ENCODE measurements at regions not wholly inside any gene's neighbourhood (a gene's known extent, or its start where the extent isn't known, plus 50 kb on each side); places are given as distances from the start of the nearest gene placed in this dataset.

DNA sequence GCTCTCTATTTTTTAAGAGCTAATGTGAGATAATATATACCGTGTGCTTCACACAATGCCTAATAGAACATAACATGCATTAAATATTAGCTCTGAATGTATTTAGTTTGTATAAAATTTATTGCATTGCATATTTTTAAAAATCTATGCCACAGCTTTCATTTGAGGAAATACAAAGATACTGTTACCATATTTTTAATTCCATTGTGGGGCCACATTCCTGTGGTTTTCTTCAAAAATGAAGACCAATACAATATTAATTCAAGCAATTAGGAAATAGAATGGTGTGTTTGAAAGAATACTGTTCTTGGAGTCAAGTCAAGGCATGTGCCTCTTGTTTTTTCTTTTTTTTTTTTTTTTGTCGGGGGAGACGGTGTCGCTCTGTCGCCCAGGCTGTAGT, 95.4 kb upstream of the CADPS start:
- no peak overlapping the region for H3K27ac Mint-ChIP-seq (ENCODE audit: unreplicated experiment)
- H3K36me3 Mint-ChIP-seq (ENCODE audit: unreplicated experiment), result no peaks in the 10 kb centered on the region
- H3K27me3 Mint-ChIP-seq (ENCODE audit: unreplicated experiment), result no peaks in the 10 kb centered on the region
- H3K4me1 Mint-ChIP-seq (ENCODE audit: unreplicated experiment), result no peaks in the 10 kb centered on the region
- H3K4me3 Mint-ChIP-seq (ENCODE audit: unreplicated experiment), result no peak overlapping the region
- DNase-seq (ENCODE audit: extremely low spot score, unreplicated experiment), result no peak
- TF ChIP-seq, protein P1, sequence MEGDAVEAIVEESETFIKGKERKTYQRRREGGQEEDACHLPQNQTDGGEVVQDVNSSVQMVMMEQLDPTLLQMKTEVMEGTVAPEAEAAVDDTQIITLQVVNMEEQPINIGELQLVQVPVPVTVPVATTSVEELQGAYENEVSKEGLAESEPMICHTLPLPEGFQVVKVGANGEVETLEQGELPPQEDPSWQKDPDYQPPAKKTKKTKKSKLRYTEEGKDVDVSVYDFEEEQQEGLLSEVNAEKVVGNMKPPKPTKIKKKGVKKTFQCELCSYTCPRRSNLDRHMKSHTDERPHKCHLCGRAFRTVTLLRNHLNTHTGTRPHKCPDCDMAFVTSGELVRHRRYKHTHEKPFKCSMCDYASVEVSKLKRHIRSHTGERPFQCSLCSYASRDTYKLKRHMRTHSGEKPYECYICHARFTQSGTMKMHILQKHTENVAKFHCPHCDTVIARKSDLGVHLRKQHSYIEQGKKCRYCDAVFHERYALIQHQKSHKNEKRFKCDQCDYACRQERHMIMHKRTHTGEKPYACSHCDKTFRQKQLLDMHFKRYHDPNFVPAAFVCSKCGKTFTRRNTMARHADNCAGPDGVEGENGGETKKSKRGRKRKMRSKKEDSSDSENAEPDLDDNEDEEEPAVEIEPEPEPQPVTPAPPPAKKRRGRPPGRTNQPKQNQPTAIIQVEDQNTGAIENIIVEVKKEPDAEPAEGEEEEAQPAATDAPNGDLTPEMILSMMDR (IDR thresholded peaks at IDR 0.05), result no peak
- no peaks in the 10 kb centered on the region for H3K9me3 Mint-ChIP-seq (ENCODE audit: unreplicated experiment)

DNA sequence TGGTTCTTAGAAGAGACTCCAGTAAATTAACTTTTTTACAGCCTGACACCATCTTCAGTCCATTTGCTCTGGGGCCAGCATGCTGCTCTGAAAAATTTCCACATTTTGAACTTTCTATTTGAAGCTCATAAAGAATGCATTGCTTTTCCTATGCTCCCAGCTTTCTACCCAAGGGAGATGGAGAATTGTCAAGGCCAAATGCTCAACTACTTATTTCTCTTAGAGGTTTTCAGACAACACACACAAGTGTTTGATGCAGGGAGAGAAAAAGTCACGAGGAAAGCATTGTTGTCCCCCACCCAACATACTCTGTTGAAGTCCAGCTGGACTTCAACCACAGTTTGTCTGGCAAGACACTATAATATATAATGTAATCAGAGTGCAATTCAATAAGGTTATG, 100.3 kb upstream of the CADPS start:
- H3K4me1 Mint-ChIP-seq (ENCODE audit: unreplicated experiment), result no peaks in the 10 kb centered on the region

DNA sequence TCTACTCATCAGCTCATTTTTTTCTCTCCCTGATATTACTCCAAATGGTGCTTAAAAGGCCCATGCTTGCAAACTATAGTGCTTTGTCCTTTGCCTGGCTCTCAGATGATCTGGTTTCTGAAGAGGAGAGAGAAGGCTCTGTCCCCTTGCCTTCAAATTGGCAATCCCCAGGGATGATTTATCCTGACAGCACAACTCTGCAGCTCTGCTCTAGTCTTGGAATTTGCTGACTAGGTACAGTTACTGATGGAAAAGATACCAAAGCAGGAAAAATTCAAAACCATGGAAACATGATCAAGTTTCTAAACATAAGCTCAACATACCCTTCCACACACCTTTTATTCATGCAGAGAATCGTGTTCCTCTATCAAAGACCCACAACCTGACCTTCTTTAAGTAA, 106.7 kb upstream of the CADPS start:
- H3K27ac Mint-ChIP-seq (ENCODE audit: unreplicated experiment), result no peak overlapping the region
- TF ChIP-seq, protein P1 (IDR thresholded peaks at IDR 0.05), result no peak
- H3K4me3 Mint-ChIP-seq (ENCODE audit: unreplicated experiment), result no peak overlapping the region
- DNase-seq (ENCODE audit: extremely low spot score, unreplicated experiment), result no peak
- H3K4me1 Mint-ChIP-seq (ENCODE audit: unreplicated experiment), result no peaks in the 10 kb centered on the region
- H3K9me3 Mint-ChIP-seq (ENCODE audit: unreplicated experiment), result no peaks in the 10 kb centered on the region
- H3K36me3 Mint-ChIP-seq (ENCODE audit: unreplicated experiment), result no peaks in the 10 kb centered on the region
- H3K27me3 Mint-ChIP-seq (ENCODE audit: unreplicated experiment), result no peaks in the 10 kb centered on the region

More for the DNA sequence above, 100.3 kb upstream of the CADPS start:
- TF ChIP-seq, protein P1 (IDR thresholded peaks at IDR 0.05), result no peak
- H3K36me3 Mint-ChIP-seq (ENCODE audit: unreplicated experiment), result no peaks in the 10 kb centered on the region
- no peaks in the 10 kb centered on the region for H3K27me3 Mint-ChIP-seq (ENCODE audit: unreplicated experiment)
- H3K9me3 Mint-ChIP-seq (ENCODE audit: unreplicated experiment), result no peaks in the 10 kb centered on the region
- DNase-seq (ENCODE audit: extremely low spot score, unreplicated experiment), result no peak
- no peak overlapping the region for H3K4me3 Mint-ChIP-seq (ENCODE audit: unreplicated experiment)
- H3K27ac Mint-ChIP-seq (ENCODE audit: unreplicated experiment), result no peak overlapping the region

DNA sequence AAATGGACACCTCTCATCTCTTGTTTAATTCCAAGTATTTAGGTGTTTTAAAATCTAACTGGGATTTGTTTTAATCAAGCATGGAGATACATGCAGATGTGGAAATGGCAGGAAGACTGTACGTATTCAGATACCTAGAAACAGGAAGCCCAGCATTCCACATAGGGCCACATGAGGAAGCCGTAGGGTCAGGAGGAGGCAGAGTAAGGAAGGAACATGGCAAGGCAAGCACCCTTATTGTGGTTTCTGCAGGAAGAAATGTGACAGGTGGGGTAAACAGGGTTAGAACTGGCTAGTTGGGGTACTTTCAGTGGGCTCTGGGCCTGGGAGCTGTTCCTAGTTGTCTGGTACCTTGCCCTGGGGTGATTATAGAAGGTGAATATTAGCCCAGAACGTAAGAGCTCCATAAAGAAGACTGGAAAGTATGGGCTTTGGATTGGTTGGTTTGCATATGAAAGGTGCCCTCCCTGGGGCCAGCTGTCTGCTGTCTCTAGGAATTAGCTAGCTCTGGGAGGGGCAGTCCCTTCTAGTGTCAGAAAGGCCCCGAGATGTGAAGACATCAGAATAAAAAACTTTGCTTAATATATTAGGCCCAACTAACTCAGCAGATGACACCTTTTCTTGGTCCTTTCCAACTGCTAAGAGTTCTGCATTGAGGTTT, 107.7 kb upstream of the CADPS start:
- H3K27ac Mint-ChIP-seq (ENCODE audit: unreplicated experiment), result no peak overlapping the region
- H3K9me3 Mint-ChIP-seq (ENCODE audit: unreplicated experiment), result peaks cover under 1% of the 10 kb centered on the region
- no peaks in the 10 kb centered on the region for H3K36me3 Mint-ChIP-seq (ENCODE audit: unreplicated experiment)
- no peak for DNase-seq (ENCODE audit: extremely low spot score, unreplicated experiment)
- H3K4me1 Mint-ChIP-seq (ENCODE audit: unreplicated experiment), result no peaks in the 10 kb centered on the region
- H3K27me3 Mint-ChIP-seq (ENCODE audit: unreplicated experiment), result no peaks in the 10 kb centered on the region
- TF ChIP-seq, protein P1 (IDR thresholded peaks at IDR 0.05), result no peak
- no peak overlapping the region for H3K4me3 Mint-ChIP-seq (ENCODE audit: unreplicated experiment)

DNA sequence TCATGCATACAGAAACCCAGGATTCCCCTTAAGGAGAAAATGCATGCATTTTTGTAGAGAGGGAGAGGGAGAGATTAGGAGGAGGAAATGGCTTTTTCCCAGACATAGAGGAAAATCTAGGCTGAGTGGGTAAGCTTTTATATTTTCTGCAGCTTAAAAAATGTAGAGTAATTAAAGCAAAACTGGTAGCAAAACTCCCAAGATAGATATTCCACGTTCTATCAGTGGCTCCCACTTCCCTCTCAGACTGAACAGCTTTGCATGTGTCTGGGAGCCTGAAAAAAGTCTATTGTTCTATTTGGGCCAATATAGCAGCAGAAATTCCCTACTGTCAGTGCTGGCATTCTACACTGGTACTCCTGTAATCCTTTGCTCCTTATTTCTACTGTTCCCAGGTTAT, 110.8 kb upstream of the CADPS start:
- DNase-seq (ENCODE audit: extremely low spot score, unreplicated experiment), result no peak
- Mint-ChIP-seq H3K4me1 (ENCODE audit: unreplicated experiment) (no peaks in the 10 kb centered on the region), H3K27me3 (ENCODE audit: unreplicated experiment) (no peaks in the 10 kb centered on the region), H3K9me3 (ENCODE audit: unreplicated experiment) (peaks cover 4% of the 10 kb centered on the region), H3K27ac (ENCODE audit: unreplicated experiment) (no peak overlapping the region), H3K36me3 (ENCODE audit: unreplicated experiment) (no peaks in the 10 kb centered on the region), H3K4me3 (ENCODE audit: unreplicated experiment) (no peak overlapping the region)
- TF ChIP-seq, protein P1 (IDR thresholded peaks at IDR 0.05), result no peak

All from osteocyte (in vitro differentiated cells).